ENCODE measurements at regions not wholly inside any gene's neighbourhood (a gene's known extent, or its start where the extent isn't known, plus 50 kb on each side); places are given as distances from the start of the nearest gene placed in this dataset.

- TF ChIP-seq DMBX1 (CRISPR knock-in tag; IDR thresholded peaks at IDR 0.05; ENCODE audit: borderline replicate concordance) (peak; percentile 59; the same call in 1 of the 2 replicates), KLF10 (CRISPR knock-in tag; IDR thresholded peaks at IDR 0.05) (no peak), ATF1 (CRISPR knock-in tag; IDR thresholded peaks at IDR 0.05) (no peak), ATF1 (tag; IDR thresholded peaks at IDR 0.05) (0 out of 2 replicates have a peak, but pooled peaks have one; percentile 13), MAFF (IDR thresholded peaks at IDR 0.05; ENCODE audit: low read length) (no peak), XRCC5 (IDR thresholded peaks at IDR 0.05; ENCODE audit: low read depth, low read length) (no peak), RCOR1 (IDR thresholded peaks at IDR 0.05; ENCODE audit: borderline replicate concordance in 1 of 2, low read depth in 2 of 2, low read length in 2 of 2) (no peak), ZBTB5 (IDR thresholded peaks at IDR 0.05) (no peak), PKNOX1 (IDR thresholded peaks at IDR 0.05) (peak; percentile 65; the same call in 1 of the 2 replicates), E2F3 (CRISPR knock-in tag; IDR thresholded peaks at IDR 0.05) (peak; percentile 50; the same call in 1 of the 2 replicates), OTX1 (CRISPR knock-in tag; IDR thresholded peaks at IDR 0.05) (0 out of 2 replicates have a peak, but pooled peaks have one; percentile 13), CXXC5 (CRISPR knock-in tag; IDR thresholded peaks at IDR 0.05) (peak; percentile 40), CBFA2T3 (IDR thresholded peaks at IDR 0.05) (0 out of 2 replicates have a peak, but pooled peaks have one; percentile 3), ZNF449 (CRISPR knock-in tag; IDR thresholded peaks at IDR 0.05) (peak; percentile 70; the same call in 1 of the 2 replicates), ZBTB17 (CRISPR knock-in tag; IDR thresholded peaks at IDR 0.05) (peak; percentile 66; the same call in 1 of the 2 replicates), ZBTB9 (CRISPR knock-in tag; IDR thresholded peaks at IDR 0.05) (0 out of 2 replicates have a peak, but pooled peaks have one; percentile 57)
- TF ChIP-seq, protein P1, sequence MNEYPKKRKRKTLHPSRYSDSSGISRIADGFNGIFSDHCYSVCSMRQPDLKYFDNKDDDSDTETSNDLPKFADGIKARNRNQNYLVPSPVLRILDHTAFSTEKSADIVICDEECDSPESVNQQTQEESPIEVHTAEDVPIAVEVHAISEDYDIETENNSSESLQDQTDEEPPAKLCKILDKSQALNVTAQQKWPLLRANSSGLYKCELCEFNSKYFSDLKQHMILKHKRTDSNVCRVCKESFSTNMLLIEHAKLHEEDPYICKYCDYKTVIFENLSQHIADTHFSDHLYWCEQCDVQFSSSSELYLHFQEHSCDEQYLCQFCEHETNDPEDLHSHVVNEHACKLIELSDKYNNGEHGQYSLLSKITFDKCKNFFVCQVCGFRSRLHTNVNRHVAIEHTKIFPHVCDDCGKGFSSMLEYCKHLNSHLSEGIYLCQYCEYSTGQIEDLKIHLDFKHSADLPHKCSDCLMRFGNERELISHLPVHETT (CRISPR knock-in tag; conservative IDR thresholded peaks at IDR 0.05 in 1 of 2, IDR thresholded peaks at IDR 0.05 in 1 of 2), result peak in 1 of 2 experiments; percentile 76; a peak in 1 of 4 replicates
- TF ChIP-seq, protein P2, sequence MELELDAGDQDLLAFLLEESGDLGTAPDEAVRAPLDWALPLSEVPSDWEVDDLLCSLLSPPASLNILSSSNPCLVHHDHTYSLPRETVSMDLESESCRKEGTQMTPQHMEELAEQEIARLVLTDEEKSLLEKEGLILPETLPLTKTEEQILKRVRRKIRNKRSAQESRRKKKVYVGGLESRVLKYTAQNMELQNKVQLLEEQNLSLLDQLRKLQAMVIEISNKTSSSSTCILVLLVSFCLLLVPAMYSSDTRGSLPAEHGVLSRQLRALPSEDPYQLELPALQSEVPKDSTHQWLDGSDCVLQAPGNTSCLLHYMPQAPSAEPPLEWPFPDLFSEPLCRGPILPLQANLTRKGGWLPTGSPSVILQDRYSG (tag; conservative IDR thresholded peaks at IDR 0.05; ENCODE audit: low read depth), result peak; percentile 78; the same call in 1 of the 2 replicates
Observed at GRCh38 chr1:234709473-234710228, 99.7 kb upstream of the IRF2BP2 start (continued).

All from K562 (cell line).